HEK293 (cell line): ENCODE measurements at regions not wholly inside any gene's neighbourhood (a gene's known extent, or its start where the extent isn't known, plus 50 kb on each side); places are given as distances from the start of the nearest gene placed in this dataset.

ENCODE experiments used
- CTCF ChIA-PET: fragments of 350-600 bp; formaldehyde crosslinking; extraction: SDS; loops from one replicate; lab custom pipeline; 2021; ENCODE audit warnings: antibody characterized with exemption; lab: Yijun Ruan, JAX
- POLR2A ChIA-PET: fragments of 300-600 bp; formaldehyde crosslinking; extraction: SDS; loops from one replicate; lab custom pipeline; 2020; ENCODE audit warnings: antibody characterized with exemption, inconsistent platforms; lab: Yijun Ruan, JAX
- H3K27ac ChIP-seq: fragments of 200-500 bp; sonication (Bioruptor generic); 2 replicates; pipeline ENCODE4 v1.5.1; 2014; ENCODE audit warnings: low read depth, low read length, control low read depth, inconsistent platforms; ENCODE audit errors: extremely low read depth
- H3K36me3 ChIP-seq, 2 experiments: fragments of 200-500 bp in 1 of 2; sonication (Bioruptor generic) in 1 of 2; 1 replicate in 1 of 2; 2 replicates in 1 of 2; pipeline ENCODE4 v1.5.1; 2014 to 2017; ENCODE audit warnings: inconsistent platforms in 2 of 2, low read length in 2 of 2; ENCODE audit not compliant: control insufficient read depth in 2 of 2, insufficient read depth in 1 of 2
- H3K4me1 ChIP-seq: fragments of 200-500 bp; sonication (Bioruptor generic); 2 replicates; pipeline ENCODE4 v1.5.1; 2014; ENCODE audit warnings: mild to moderate bottlenecking, low read length, inconsistent platforms; ENCODE audit not compliant: control insufficient read depth, insufficient read depth
- H3K4me3 ChIP-seq: 2 replicates; pipeline ENCODE4 v1.5.1; 2011; ENCODE audit warnings: low read depth, mild to moderate bottlenecking, control low read depth, low read length, moderate library complexity
- H3K9me3 ChIP-seq: fragments of 200-500 bp; sonication (Bioruptor generic); 2 replicates; pipeline ENCODE4 v1.5.1; 2014; ENCODE audit warnings: low read depth, low read length, inconsistent platforms; ENCODE audit not compliant: control insufficient read depth, insufficient read depth
- GLI4 ChIP-seq: fragments of 450-650 bp; formaldehyde crosslinking; IDR thresholded peaks from 2 replicates; pipeline ENCODE4 v1.5.1; 2016; ENCODE audit warnings: missing biosample characterization, missing genetic modification characterization
- KLF1 ChIP-seq: fragments of 450-650 bp; formaldehyde crosslinking; IDR thresholded peaks from 2 replicates; pipeline ENCODE4 v1.5.1; 2016; ENCODE audit warnings: missing biosample characterization, missing genetic modification characterization
- OSR2 ChIP-seq: fragments of 450-650 bp; formaldehyde crosslinking; IDR thresholded peaks from 2 replicates; pipeline ENCODE4 v1.5.1; 2016; ENCODE audit warnings: missing biosample characterization, missing genetic modification characterization
- TCF7L2 ChIP-seq: IDR thresholded peaks from 2 replicates; pipeline ENCODE4 v1.6.1; 2011; ENCODE audit warnings: low read depth, mild to moderate bottlenecking, inconsistent platforms, low read length, moderate library complexity, borderline replicate concordance
- TRIM28 ChIP-seq: IDR thresholded peaks from 2 replicates; pipeline ENCODE4 v1.6.1; 2011; ENCODE audit warnings: low read length, control low read depth, borderline replicate concordance
- YY1 ChIP-seq: fragments of 450-650 bp; formaldehyde crosslinking; IDR thresholded peaks from 2 replicates; pipeline ENCODE4 v1.5.1; 2018; ENCODE audit warnings: missing biosample characterization, missing genetic modification characterization
- ZEB2 ChIP-seq: fragments of 450-650 bp; formaldehyde crosslinking; IDR thresholded peaks from 2 replicates; pipeline ENCODE4 v1.5.1; 2016; ENCODE audit warnings: missing biosample characterization, missing genetic modification characterization
- ZNF155 ChIP-seq: fragments of 450-650 bp; formaldehyde crosslinking; IDR thresholded peaks from 2 replicates; pipeline ENCODE4 v1.5.1; 2016; ENCODE audit warnings: missing biosample characterization, missing genetic modification characterization
- ZNF239 ChIP-seq: fragments of 450-650 bp; formaldehyde crosslinking; IDR thresholded peaks from 2 replicates; pipeline ENCODE4 v1.5.1; 2016; ENCODE audit warnings: missing biosample characterization, missing genetic modification characterization
- ZNF677 ChIP-seq: fragments of 450-650 bp; IDR thresholded peaks from 2 replicates; pipeline ENCODE4 v1.5.0; 2018; ENCODE audit warnings: missing biosample characterization, mild to moderate bottlenecking, missing genetic modification characterization, moderate library complexity
- ZSCAN30 ChIP-seq: fragments of 450-650 bp; IDR thresholded peaks from 2 replicates; pipeline ENCODE4 v1.5.1; 2018; ENCODE audit warnings: missing biosample characterization, mild to moderate bottlenecking, missing genetic modification characterization, moderate library complexity
- TF ChIP-seq, protein P1 (sequence below): fragments of 450-650 bp; formaldehyde crosslinking; IDR thresholded peaks from 2 replicates; pipeline ENCODE4 v1.5.1; 2016; ENCODE audit warnings: missing biosample characterization, missing genetic modification characterization, low read depth
- TF ChIP-seq, protein P2 (sequence below): fragments of 450-650 bp; formaldehyde crosslinking; IDR thresholded peaks from 2 replicates; pipeline ENCODE4 v1.5.1; 2017; ENCODE audit warnings: missing biosample characterization, missing genetic modification characterization
- TF ChIP-seq, protein P3 (sequence below): fragments of 450-650 bp; formaldehyde crosslinking; IDR thresholded peaks from 2 replicates; pipeline ENCODE4 v1.5.1; 2016; ENCODE audit warnings: missing biosample characterization, missing genetic modification characterization
- TF ChIP-seq, protein P4 (sequence below): fragments of 450-650 bp; formaldehyde crosslinking; IDR thresholded peaks from 2 replicates; pipeline ENCODE4 v1.5.1; 2016; ENCODE audit warnings: missing biosample characterization, missing genetic modification characterization
- TF ChIP-seq, protein P5 (sequence below): fragments of 450-650 bp; formaldehyde crosslinking; IDR thresholded peaks from 2 replicates; pipeline ENCODE4 v1.5.1; 2017; ENCODE audit warnings: missing biosample characterization, mild to moderate bottlenecking, missing genetic modification characterization, moderate library complexity

DNA sequence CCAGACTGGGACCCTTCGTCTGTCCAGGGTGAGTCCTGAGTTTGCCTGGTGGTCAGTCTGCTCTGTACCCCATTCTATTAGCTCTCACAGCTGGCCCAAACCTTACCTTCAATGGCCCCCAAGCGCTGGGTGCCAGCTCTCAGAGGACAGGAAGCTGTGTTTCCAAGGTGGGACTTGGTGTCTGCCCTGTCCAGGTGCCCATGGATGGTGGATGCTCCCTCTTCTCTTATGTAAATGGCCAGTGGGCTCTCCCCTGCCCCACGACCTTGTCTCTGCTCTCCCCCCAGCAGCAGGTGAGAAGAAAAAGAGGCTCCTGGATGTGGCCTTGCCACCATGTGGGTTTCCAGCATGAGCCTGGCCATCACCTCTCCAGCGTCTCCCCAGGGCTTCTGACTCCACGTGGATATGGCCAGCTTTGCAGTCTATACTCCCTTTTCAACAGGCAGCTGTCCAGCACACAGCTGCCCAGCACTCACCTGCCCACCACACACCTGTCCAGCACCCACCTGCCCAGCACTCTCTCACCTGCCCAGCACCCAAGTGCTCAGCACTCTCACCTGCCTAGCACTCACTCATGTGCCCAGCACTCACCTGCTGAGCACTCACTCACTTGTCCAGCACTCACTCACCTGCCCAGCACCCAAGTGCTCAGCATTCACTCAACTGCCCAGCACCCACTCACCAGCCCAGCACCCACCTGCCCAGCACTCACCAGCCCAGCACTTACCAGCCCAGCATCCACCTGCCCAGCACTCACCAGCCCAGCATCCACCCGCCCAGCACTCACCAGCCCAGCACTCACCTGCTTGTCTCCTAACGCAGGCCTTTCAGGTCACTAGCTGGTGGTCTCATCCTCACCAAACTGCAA, 136.2 kb upstream of the IRX2 start (continued):
- TF ChIP-seq, protein P1, sequence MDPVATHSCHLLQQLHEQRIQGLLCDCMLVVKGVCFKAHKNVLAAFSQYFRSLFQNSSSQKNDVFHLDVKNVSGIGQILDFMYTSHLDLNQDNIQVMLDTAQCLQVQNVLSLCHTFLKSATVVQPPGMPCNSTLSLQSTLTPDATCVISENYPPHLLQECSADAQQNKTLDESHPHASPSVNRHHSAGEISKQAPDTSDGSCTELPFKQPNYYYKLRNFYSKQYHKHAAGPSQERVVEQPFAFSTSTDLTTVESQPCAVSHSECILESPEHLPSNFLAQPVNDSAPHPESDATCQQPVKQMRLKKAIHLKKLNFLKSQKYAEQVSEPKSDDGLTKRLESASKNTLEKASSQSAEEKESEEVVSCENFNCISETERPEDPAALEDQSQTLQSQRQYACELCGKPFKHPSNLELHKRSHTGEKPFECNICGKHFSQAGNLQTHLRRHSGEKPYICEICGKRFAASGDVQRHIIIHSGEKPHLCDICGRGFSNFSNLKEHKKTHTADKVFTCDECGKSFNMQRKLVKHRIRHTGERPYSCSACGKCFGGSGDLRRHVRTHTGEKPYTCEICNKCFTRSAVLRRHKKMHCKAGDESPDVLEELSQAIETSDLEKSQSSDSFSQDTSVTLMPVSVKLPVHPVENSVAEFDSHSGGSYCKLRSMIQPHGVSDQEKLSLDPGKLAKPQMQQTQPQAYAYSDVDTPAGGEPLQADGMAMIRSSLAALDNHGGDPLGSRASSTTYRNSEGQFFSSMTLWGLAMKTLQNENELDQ (tag by site-specific recombination): no peak

DNA sequence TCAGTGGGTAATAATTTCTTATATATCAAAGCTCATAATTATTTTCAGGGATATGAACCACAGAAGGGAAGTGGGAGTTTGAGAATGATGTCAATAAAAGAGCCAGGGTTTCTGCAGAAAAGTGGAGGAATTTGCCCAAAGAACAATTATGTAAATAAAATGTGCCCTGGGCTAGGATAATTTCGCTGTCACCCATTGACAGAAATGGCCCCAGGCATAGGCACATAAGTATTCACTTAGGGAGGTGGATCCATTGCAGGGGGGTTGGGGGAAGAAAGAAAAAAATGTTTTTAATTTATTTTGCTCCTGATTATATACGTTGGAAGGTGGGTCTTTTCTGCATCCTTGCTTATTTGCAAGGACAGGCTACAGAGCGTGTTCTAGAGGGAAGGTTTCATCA, 135.1 kb upstream of the IRX2 start:
- Histone ChIP-seq H3K4me3 (no peak overlapping the region), H3K36me3 (no peaks in the 10 kb centered on the region), H3K9me3 (no peaks in the 10 kb centered on the region), H3K27ac (no peak overlapping the region), H3K4me1 (no peaks in the 10 kb centered on the region)
- TF ChIP-seq ZSCAN30 (tag by site-specific recombination) (no peak), ZNF677 (tag by site-specific recombination) (no peak), ZNF155 (tag by site-specific recombination) (no peak), GLI4 (tag by site-specific recombination) (no peak), TCF7L2 (no peak)
- TF ChIP-seq, protein P2, sequence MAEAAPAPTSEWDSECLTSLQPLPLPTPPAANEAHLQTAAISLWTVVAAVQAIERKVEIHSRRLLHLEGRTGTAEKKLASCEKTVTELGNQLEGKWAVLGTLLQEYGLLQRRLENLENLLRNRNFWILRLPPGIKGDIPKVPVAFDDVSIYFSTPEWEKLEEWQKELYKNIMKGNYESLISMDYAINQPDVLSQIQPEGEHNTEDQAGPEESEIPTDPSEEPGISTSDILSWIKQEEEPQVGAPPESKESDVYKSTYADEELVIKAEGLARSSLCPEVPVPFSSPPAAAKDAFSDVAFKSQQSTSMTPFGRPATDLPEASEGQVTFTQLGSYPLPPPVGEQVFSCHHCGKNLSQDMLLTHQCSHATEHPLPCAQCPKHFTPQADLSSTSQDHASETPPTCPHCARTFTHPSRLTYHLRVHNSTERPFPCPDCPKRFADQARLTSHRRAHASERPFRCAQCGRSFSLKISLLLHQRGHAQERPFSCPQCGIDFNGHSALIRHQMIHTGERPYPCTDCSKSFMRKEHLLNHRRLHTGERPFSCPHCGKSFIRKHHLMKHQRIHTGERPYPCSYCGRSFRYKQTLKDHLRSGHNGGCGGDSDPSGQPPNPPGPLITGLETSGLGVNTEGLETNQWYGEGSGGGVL (tag by site-specific recombination): no peak
- TF ChIP-seq, protein P3, sequence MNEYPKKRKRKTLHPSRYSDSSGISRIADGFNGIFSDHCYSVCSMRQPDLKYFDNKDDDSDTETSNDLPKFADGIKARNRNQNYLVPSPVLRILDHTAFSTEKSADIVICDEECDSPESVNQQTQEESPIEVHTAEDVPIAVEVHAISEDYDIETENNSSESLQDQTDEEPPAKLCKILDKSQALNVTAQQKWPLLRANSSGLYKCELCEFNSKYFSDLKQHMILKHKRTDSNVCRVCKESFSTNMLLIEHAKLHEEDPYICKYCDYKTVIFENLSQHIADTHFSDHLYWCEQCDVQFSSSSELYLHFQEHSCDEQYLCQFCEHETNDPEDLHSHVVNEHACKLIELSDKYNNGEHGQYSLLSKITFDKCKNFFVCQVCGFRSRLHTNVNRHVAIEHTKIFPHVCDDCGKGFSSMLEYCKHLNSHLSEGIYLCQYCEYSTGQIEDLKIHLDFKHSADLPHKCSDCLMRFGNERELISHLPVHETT (tag by site-specific recombination): no peak
- ChIA-PET CTCF (interaction anchor here (0.7 kb wide), 1 partner anchor 10 kb away, joined by 3 read pairs; no protein-coding TSS in a partner anchor), POLR2A (no interaction called here)

DNA sequence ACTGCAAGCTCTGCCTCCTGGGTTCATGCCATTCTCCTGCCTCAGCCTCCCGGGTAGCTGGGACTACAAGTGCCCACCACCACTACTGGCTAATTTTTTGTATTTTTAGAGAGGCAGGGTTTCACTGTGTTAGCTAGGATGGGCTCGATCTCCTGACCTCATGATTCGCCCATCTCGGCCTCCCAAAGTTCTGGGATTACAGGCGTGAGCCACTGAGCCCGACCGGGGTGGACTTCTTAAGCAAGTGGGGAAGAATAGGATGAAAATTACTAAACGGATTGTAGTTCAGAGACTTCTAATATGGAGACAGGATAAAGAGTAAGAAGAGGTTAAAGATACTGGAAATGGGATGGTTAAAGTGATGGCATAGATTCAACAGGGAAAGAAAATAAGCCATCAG, 132.3 kb upstream of the IRX2 start:
- no peak for TF ChIP-seq OSR2 (tag by site-specific recombination)
- no peak overlapping the region for H3K27ac ChIP-seq
- no peak overlapping the region for H3K4me3 ChIP-seq
- CTCF ChIA-PET: no interaction called here
- H3K36me3 ChIP-seq: no peaks in the 10 kb centered on the region
- H3K9me3 ChIP-seq: no peaks in the 10 kb centered on the region
- POLR2A ChIA-PET: no interaction called here
- H3K4me1 ChIP-seq: no peaks in the 10 kb centered on the region

DNA sequence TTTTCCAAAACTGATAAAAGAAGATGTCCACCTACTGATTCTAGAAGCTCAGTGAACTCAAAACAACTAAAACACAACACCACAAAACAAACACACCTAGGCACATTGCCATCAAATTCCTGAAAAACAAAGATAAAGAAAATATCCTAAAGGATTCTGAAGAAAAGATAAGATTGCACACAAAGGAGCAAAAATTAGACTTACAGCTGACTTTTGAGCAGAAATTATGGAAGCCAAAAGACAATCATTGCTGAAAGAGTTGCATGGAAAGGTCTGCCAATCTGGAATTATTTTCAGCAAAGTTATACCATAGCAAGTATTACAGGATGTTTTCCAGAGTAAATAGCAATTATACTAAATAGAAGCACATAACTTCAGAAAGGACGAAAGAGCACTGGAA, 128.2 kb upstream of the IRX2 start:
- ChIA-PET POLR2A (no interaction called here), CTCF (no interaction called here)
- no peaks in the 10 kb centered on the region for H3K36me3 ChIP-seq
- H3K9me3 ChIP-seq: no peaks in the 10 kb centered on the region
- H3K27ac ChIP-seq: no peak overlapping the region
- H3K4me3 ChIP-seq: no peak overlapping the region
- H3K4me1 ChIP-seq: no peaks in the 10 kb centered on the region
- TF ChIP-seq, protein P4, sequence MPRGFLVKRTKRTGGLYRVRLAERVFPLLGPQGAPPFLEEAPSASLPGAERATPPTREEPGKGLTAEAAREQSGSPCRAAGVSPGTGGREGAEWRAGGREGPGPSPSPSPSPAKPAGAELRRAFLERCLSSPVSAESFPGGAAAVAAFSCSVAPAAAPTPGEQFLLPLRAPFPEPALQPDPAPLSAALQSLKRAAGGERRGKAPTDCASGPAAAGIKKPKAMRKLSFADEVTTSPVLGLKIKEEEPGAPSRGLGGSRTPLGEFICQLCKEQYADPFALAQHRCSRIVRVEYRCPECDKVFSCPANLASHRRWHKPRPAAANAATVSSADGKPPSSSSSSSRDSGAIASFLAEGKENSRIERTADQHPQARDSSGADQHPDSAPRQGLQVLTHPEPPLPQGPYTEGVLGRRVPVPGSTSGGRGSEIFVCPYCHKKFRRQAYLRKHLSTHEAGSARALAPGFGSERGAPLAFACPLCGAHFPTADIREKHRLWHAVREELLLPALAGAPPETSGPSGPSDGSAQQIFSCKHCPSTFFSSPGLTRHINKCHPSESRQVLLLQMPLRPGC (tag by site-specific recombination): no peak
- TF ChIP-seq YY1 (tag by site-specific recombination): no peak
- no peak for TF ChIP-seq GLI4 (tag by site-specific recombination)
- TF ChIP-seq KLF1 (tag by site-specific recombination): no peak
- no peak for TF ChIP-seq ZNF239 (tag by site-specific recombination)
- no peak for TF ChIP-seq ZEB2 (tag by site-specific recombination)
- peak; percentile 99 for TF ChIP-seq TRIM28
- TF ChIP-seq, protein P1 (tag by site-specific recombination): no peak
- TF ChIP-seq, protein P5, sequence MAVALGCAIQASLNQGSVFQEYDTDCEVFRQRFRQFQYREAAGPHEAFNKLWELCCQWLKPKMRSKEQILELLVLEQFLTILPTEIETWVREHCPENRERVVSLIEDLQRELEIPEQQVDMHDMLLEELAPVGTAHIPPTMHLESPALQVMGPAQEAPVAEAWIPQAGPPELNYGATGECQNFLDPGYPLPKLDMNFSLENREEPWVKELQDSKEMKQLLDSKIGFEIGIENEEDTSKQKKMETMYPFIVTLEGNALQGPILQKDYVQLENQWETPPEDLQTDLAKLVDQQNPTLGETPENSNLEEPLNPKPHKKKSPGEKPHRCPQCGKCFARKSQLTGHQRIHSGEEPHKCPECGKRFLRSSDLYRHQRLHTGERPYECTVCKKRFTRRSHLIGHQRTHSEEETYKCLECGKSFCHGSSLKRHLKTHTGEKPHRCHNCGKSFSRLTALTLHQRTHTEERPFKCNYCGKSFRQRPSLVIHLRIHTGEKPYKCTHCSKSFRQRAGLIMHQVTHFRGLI (tag by site-specific recombination): no peak
